H1 (cell line): ENCODE measurements at regions not wholly inside any gene's neighbourhood (a gene's known extent, or its start where the extent isn't known, plus 50 kb on each side); places are given as distances from the start of the nearest gene placed in this dataset.

Source experiments
- CTCF ChIA-PET: fragments of 300-600 bp; sonication (Branson Sonifier 250); formaldehyde crosslinking; loops from one replicate; lab custom pipeline; 2021; ENCODE audit not compliant: partially characterized antibody; lab: Charles Lee
- POLR2A ChIA-PET: fragments of 300-600 bp; sonication (Branson Sonifier 250); formaldehyde crosslinking; loops from one replicate; lab custom pipeline; 2021; ENCODE audit warnings: inconsistent platforms; ENCODE audit not compliant: partially characterized antibody; lab: Charles Lee
- DNase-seq, 2 experiments: peaks; one replicate each; pipeline versions ENCODE4 v3.0.0 to v3.0.0-alpha.2; 2010 to 2022; ENCODE audit warnings: low spot score in 2 of 2, low read depth in 1 of 2, mixed read lengths in 1 of 2
- FAIRE-seq: peaks from 2 replicates; lab custom pipeline; 2011; peaks lifted over from hg19 to GRCh38; lab: Jason Lieb, UNC
- H2AFZ ChIP-seq: 2 replicates; pipeline ENCODE4 v1.8.1; 2012; ENCODE audit warnings: low read length, inconsistent platforms
- H2AK5ac ChIP-seq: 2 replicates; pipeline ENCODE4 v1.6.1; 2013; ENCODE audit warnings: low read depth, low read length
- H2BK120ac ChIP-seq: replicated peaks from 2 replicates; pipeline ENCODE3; 2013; ENCODE audit warnings: low read depth, low read length, inconsistent platforms
- H2BK12ac ChIP-seq: 2 replicates; pipeline ENCODE4 v1.6.1; 2013; ENCODE audit warnings: low read depth, low read length
- H2BK15ac ChIP-seq: 2 replicates; pipeline ENCODE4 v1.6.1; 2013; ENCODE audit warnings: low read length
- H2BK20ac ChIP-seq: 2 replicates; pipeline ENCODE4 v1.6.1; 2013; ENCODE audit warnings: low read length
- H2BK5ac ChIP-seq: 2 replicates; pipeline ENCODE4 v1.6.1; 2013; ENCODE audit warnings: low read depth, low read length
- H3K14ac ChIP-seq: 2 replicates; pipeline ENCODE4 v1.6.1; 2013; ENCODE audit warnings: inconsistent platforms; ENCODE audit not compliant: insufficient read length
- H3K18ac ChIP-seq: 2 replicates; pipeline ENCODE4 v1.6.1; 2013; ENCODE audit warnings: low read length; ENCODE audit errors: extremely low read depth
- H3K23ac ChIP-seq: 2 replicates; pipeline ENCODE4 v1.6.1; 2013; ENCODE audit warnings: inconsistent platforms; ENCODE audit not compliant: insufficient read length
- H3K23me2 ChIP-seq: 2 replicates; pipeline ENCODE4 v1.6.1; 2013; ENCODE audit warnings: low read depth, low read length
- H3K27ac ChIP-seq: 2 replicates; pipeline ENCODE4 v1.6.1; 2011; ENCODE audit warnings: low read depth, low read length, inconsistent platforms
- H3K27me3 ChIP-seq, 4 experiments: replicated peaks in 1 of 4; 1 replicate in 1 of 4; 2 replicates in 3 of 4; pipeline versions ENCODE4 v1.6.1 to v1.8.1; 2011 to 2013; ENCODE audit warnings: low read length in 3 of 4, mild to moderate bottlenecking in 3 of 4, inconsistent platforms in 2 of 4, mixed read lengths in 2 of 4, moderate library complexity in 1 of 4; ENCODE audit not compliant: control insufficient read depth in 3 of 4, insufficient read depth in 3 of 4; ENCODE audit errors: extremely low read depth in 1 of 4
- H3K36me3 ChIP-seq, 4 experiments: 2 replicates each; pipeline versions ENCODE4 v1.6.1 to v1.8.1; 2011 to 2013; ENCODE audit warnings: mild to moderate bottlenecking in 4 of 4, low read length in 3 of 4, moderate library complexity in 2 of 4, control low read depth in 1 of 4, inconsistent platforms in 1 of 4; ENCODE audit not compliant: insufficient read depth in 4 of 4, control insufficient read depth in 2 of 4
- H3K4ac ChIP-seq: replicated peaks from 2 replicates; pipeline ENCODE3; 2013; ENCODE audit warnings: low read length, low read depth, mixed read lengths, inconsistent platforms; ENCODE audit not compliant: insufficient read length
- H3K4me1 ChIP-seq, 4 experiments: replicated peaks in 1 of 4; 1 replicate in 1 of 4; 2 replicates in 3 of 4; pipeline versions ENCODE4 v1.6.1 to v1.8.1; 2011 to 2013; ENCODE audit warnings: low read length in 3 of 4, inconsistent platforms in 2 of 4, mixed read lengths in 1 of 4; ENCODE audit not compliant: insufficient read depth in 4 of 4, control insufficient read depth in 3 of 4
- H3K4me2 ChIP-seq, 2 experiments: 2 replicates each; pipeline versions ENCODE4 v1.6.1 to v1.8.1; 2011 to 2013; ENCODE audit warnings: low read depth in 2 of 2, low read length in 2 of 2, control low read depth in 1 of 2, inconsistent platforms in 1 of 2, mild to moderate bottlenecking in 1 of 2; ENCODE audit not compliant: insufficient read depth in 1 of 2
- H3K4me3 ChIP-seq, 4 experiments: fragments of 200-600, 300-600 bp in 1 of 4; sonication (generic), shearing (Covaris generic), sonication (Bioruptor Twin) in 1 of 4; 2 replicates each; pipeline versions ENCODE4 v1.5.1 to v1.8.1; 2011 to 2016; ENCODE audit warnings: low read length in 4 of 4, low read depth in 3 of 4, control low read depth in 2 of 4, inconsistent platforms in 2 of 4, mild to moderate bottlenecking in 2 of 4, mixed read lengths in 1 of 4, moderate library complexity in 1 of 4; ENCODE audit not compliant: insufficient read depth in 2 of 4; ENCODE audit errors: extremely low read depth in 1 of 4
- H3K56ac ChIP-seq: replicated peaks from 2 replicates; pipeline ENCODE3; 2013; ENCODE audit warnings: low read depth, mild to moderate bottlenecking, mixed read lengths, low read length, inconsistent platforms; ENCODE audit not compliant: insufficient read length
- H3K79me1 ChIP-seq: 2 replicates; pipeline ENCODE4 v1.6.1; 2013; ENCODE audit warnings: low read depth, low read length, control low read depth
- H3K79me2 ChIP-seq, 2 experiments: 2 replicates each; pipeline versions ENCODE4 v1.6.1 to v1.8.1; 2012 to 2013; ENCODE audit warnings: low read length in 2 of 2, mild to moderate bottlenecking in 2 of 2, inconsistent platforms in 1 of 2; ENCODE audit not compliant: insufficient read depth in 2 of 2, control insufficient read depth in 1 of 2
- H3K9ac ChIP-seq, 4 experiments: replicated peaks in 1 of 4; 1 replicate in 1 of 4; 2 replicates in 3 of 4; pipeline versions ENCODE4 v1.6.1 to v1.8.1; 2011 to 2013; ENCODE audit warnings: low read depth in 3 of 4, low read length in 3 of 4, control low read depth in 2 of 4, mild to moderate bottlenecking in 2 of 4, moderate library complexity in 2 of 4, inconsistent platforms in 1 of 4; ENCODE audit errors: extremely low read depth in 1 of 4
- H3K9me3 ChIP-seq, 2 experiments: 2 replicates each; pipeline versions ENCODE4 v1.6.1 to v1.8.1; 2012 to 2013; ENCODE audit warnings: mild to moderate bottlenecking in 2 of 2, moderate library complexity in 2 of 2, control low read depth in 1 of 2, inconsistent platforms in 1 of 2, low read depth in 1 of 2, low read length in 1 of 2, mixed read lengths in 1 of 2; ENCODE audit not compliant: insufficient read depth in 2 of 2
- H4K20me1 ChIP-seq, 2 experiments: replicated peaks in 1 of 2; 2 replicates each; pipeline versions ENCODE3 to v1.8.1; 2011 to 2013; ENCODE audit warnings: inconsistent platforms in 2 of 2, low read length in 2 of 2, mild to moderate bottlenecking in 1 of 2; ENCODE audit not compliant: insufficient read depth in 2 of 2, control insufficient read depth in 1 of 2
- H4K5ac ChIP-seq: 2 replicates; pipeline ENCODE4 v1.6.1; 2013; ENCODE audit warnings: low read length, low read depth, mixed read lengths, inconsistent platforms; ENCODE audit not compliant: insufficient read length
- H4K8ac ChIP-seq: 2 replicates; pipeline ENCODE4 v1.8.0; 2013; ENCODE audit warnings: mild to moderate bottlenecking, moderate library complexity, low read length, inconsistent platforms; ENCODE audit not compliant: insufficient read depth; ENCODE audit errors: extremely low read depth
- H4K91ac ChIP-seq: replicated peaks from 2 replicates; pipeline ENCODE3; 2013; ENCODE audit warnings: low read length, mixed read lengths, inconsistent platforms; ENCODE audit not compliant: insufficient read length
- CBX5 ChIP-seq: fragments of 300-800, 300-1000 bp; sonication (generic); IDR thresholded peaks from 2 replicates; pipeline ENCODE4 v1.7.1; 2016; ENCODE audit warnings: antibody characterized with exemption, low read length, low read depth
- CEBPB ChIP-seq: IDR thresholded peaks from 2 replicates; pipeline ENCODE4 v1.6.1; 2012; ENCODE audit warnings: low read depth, low read length
- FOSL1 ChIP-seq: IDR thresholded peaks from 2 replicates; pipeline ENCODE4 v1.6.1; 2011; ENCODE audit warnings: mild to moderate bottlenecking, low read depth, low read length, moderate library complexity; ENCODE audit not compliant: insufficient read depth
- SIX5 ChIP-seq: IDR thresholded peaks from 2 replicates; pipeline ENCODE4 v1.6.1; 2011; ENCODE audit warnings: mild to moderate bottlenecking, low read depth, low read length
- SUZ12 ChIP-seq: fragments of 200-600 bp; sonication (generic); IDR thresholded peaks from 2 replicates; pipeline ENCODE4 v1.6.1; 2012; ENCODE audit warnings: mild to moderate bottlenecking, inconsistent platforms, low read length, moderate library complexity, mixed read lengths
- WGBS, 2 experiments: shearing (Covaris generic) in 1 of 2; methylation state at CpG; one replicate each; pipeline versions ENCODE4 v1.1.6 to v1.1.7; 2013 to 2015; ENCODE audit warnings: low lambda C conversion rate in 2 of 2, mixed read lengths in 2 of 2, inconsistent platforms in 1 of 2, low coverage in 1 of 2, missing lambda C conversion rate in 1 of 2; ENCODE audit not compliant: insufficient replicate concordance in 2 of 2, insufficient coverage in 1 of 2, insufficient read length in 1 of 2; ENCODE audit errors: extremely low coverage in 1 of 2, missing lambda C conversion rate in 1 of 2; 5-methylcytosine and 5-hydroxymethylcytosine counted together

- H4K8ac ChIP-seq = no peak overlapping the region
- H2BK15ac ChIP-seq = peak overlapping the region; percentile 85; the same call in 1 of the 2 replicates
- H3K79me1 ChIP-seq = no peaks in the 10 kb centered on the region
- WGBS, 2 experiments = 89% methylated on average over 15 of the region's 15 CpGs; no CpG with 5 or more reads in 1 of the 2 experiments
- ChIA-PET POLR2A (interaction anchor here (1.3 kb wide), 1 partner anchor 12 kb away, joined by 3 read pairs; no protein-coding TSS in a partner anchor), CTCF (interaction anchor here (0.5 to 1.5 kb wide), 2 partner anchors 16 to 169 kb away, joined by 3 to 4 read pairs; no protein-coding TSS in a partner anchor)
- no peak overlapping the region for H3K18ac ChIP-seq
- H2AFZ ChIP-seq = 0 out of 2 replicates have a peak overlapping the region, but pooled peaks have one; percentile 29
- H3K9ac ChIP-seq = no peak overlapping the region
- H3K4me1 ChIP-seq = peaks cover 0 to 14% (median 8%) of the 10 kb centered on the region in 4 experiments; a peak in 6 of 7 replicates
- H4K91ac ChIP-seq = no peak overlapping the region
- no peaks in the 10 kb centered on the region for H3K79me2 ChIP-seq
- H2BK20ac ChIP-seq = 0 out of 2 replicates have a peak overlapping the region, but pooled peaks have one; percentile 72
- H3K27me3 ChIP-seq = no peaks in the 10 kb centered on the region; a peak in 1 of 7 replicates
- H3K4ac ChIP-seq = peak overlapping the region; percentile 47
- H3K9me3 ChIP-seq = no peaks in the 10 kb centered on the region
- H3K4me3 ChIP-seq = no peak overlapping the region
- no peak overlapping the region for H3K23ac ChIP-seq
- H3K4me2 ChIP-seq = no peak overlapping the region
- H3K23me2 ChIP-seq = 0 out of 2 replicates have a peak, but pooled peaks cover 5% of the 10 kb centered on the region
- no peak overlapping the region for H3K27ac ChIP-seq
- peak overlapping the region; percentile 51 for H2BK120ac ChIP-seq
- FAIRE-seq = no peak
- H2AK5ac ChIP-seq = no peak overlapping the region; the same call in 1 of the 2 replicates
- TF ChIP-seq SUZ12 = no peak
- no peak for TF ChIP-seq CBX5
- TF ChIP-seq CEBPB = no peak
- TF ChIP-seq FOSL1 = no peak
- no peak for TF ChIP-seq SIX5
- no peak overlapping the region for H4K5ac ChIP-seq
- no peak overlapping the region for H3K14ac ChIP-seq
- H2BK12ac ChIP-seq = peak overlapping the region; percentile 75; the same call in 1 of the 2 replicates
- no peaks in the 10 kb centered on the region for H3K36me3 ChIP-seq
- DNase-seq = no peak
- H3K56ac ChIP-seq = no peak overlapping the region
- H2BK5ac ChIP-seq = peak overlapping the region; percentile 18
- peaks cover 0 to 5% of the 10 kb centered on the region in 2 experiments for H4K20me1 ChIP-seq
These were observed 90.2 kb upstream of the RUNX3 start for GRCh38 chr1:25020173-25020845.
